GM21576 (cell line): ENCODE measurements at regions not wholly inside any gene's neighbourhood (a gene's known extent, or its start where the extent isn't known, plus 50 kb on each side); places are given as distances from the start of the nearest gene placed in this dataset.
"Not testable (repeated sequence)": the region's sequence is repeated elsewhere in the genome, so short reads cannot be mapped to it uniquely, and the experiment has no call there.

Experiments used
- ATAC-seq: cut with Tn5 transposase; IDR thresholded peaks from one replicate; pipeline ENCODE4 v1.9.1; 2021; ENCODE audit warnings: mild to moderate bottlenecking, moderate library complexity; ENCODE audit not compliant: unreplicated experiment

GRCh38 chr5:32842813-32843530 is 131.9 kb downstream of the NPR3 start:
- no peak for ATAC-seq

GRCh38 chr5:32843531-32843895 is 132.4 kb downstream of the NPR3 start:
- ATAC-seq: no peak

GRCh38 chr5:32845171-32845570 is 134.1 kb downstream of the NPR3 start:
- ATAC-seq: no peak

GRCh38 chr5:32848120-32848519 is 137.0 kb downstream of the NPR3 start:
- ATAC-seq: no peak

GRCh38 chr5:32848681-32849080 is 137.6 kb downstream of the NPR3 start:
- ATAC-seq: no peak

GRCh38 chr5:32850817-32851496 is 139.8 kb downstream of the NPR3 start:
- ATAC-seq: no peak

- no peak for ATAC-seq
Observed at GRCh38 chr5:32851559-32852173, 140.5 kb downstream of the NPR3 start.

- no peak for ATAC-seq
Observed at GRCh38 chr5:32852535-32852934, 141.4 kb downstream of the NPR3 start.

GRCh38 chr5:32852976-32853375 is 141.9 kb downstream of the NPR3 start:
- ATAC-seq: no peak

- ATAC-seq: no peak
Observed at GRCh38 chr5:32854473-32854872, 143.4 kb downstream of the NPR3 start.

- no peak for ATAC-seq
Observed at GRCh38 chr5:32859211-32859641, 148.1 kb downstream of the NPR3 start.

- ATAC-seq: no peak
Observed at GRCh38 chr5:32865475-32865874, 154.4 kb downstream of the NPR3 start.

- no peak for ATAC-seq
Observed at GRCh38 chr5:32866138-32866537, 155.0 kb downstream of the NPR3 start.

- no peak for ATAC-seq
Observed at GRCh38 chr5:32869216-32869615, 158.1 kb downstream of the NPR3 start.

- ATAC-seq: no peak
Observed at GRCh38 chr5:32876791-32877190, 165.7 kb downstream of the NPR3 start.

GRCh38 chr5:32879364-32879763 is 168.2 kb downstream of the NPR3 start:
- ATAC-seq: not testable (repeated sequence)

- ATAC-seq: no peak
Observed at GRCh38 chr5:32880796-32881195, 169.7 kb downstream of the NPR3 start.

GRCh38 chr5:32887390-32887789 is 176.3 kb downstream of the NPR3 start:
- no peak for ATAC-seq

- ATAC-seq: no peak
Observed at GRCh38 chr5:32889078-32889477, 178.0 kb downstream of the NPR3 start.

GRCh38 chr5:32903613-32904012 is 192.5 kb downstream of the NPR3 start:
- no peak for ATAC-seq

GRCh38 chr5:32908641-32909040 is 197.5 kb downstream of the NPR3 start:
- no peak for ATAC-seq

- ATAC-seq: no peak
Observed at GRCh38 chr5:32909207-32909606, 198.1 kb downstream of the NPR3 start.
